MCF 10A (cell line): ENCODE measurements at regions not wholly inside any gene's neighbourhood (a gene's known extent, or its start where the extent isn't known, plus 50 kb on each side); places are given as distances from the start of the nearest gene placed in this dataset.

Experiments used
- BruUV-seq: library from RNA; stranded (reverse); fragments of 400-500 nt; replicated peaks from 2 replicates; lab custom pipeline; 2021; lab: Mats Ljungman, UMichigan
- CTCF ChIA-PET: fragments of 300-600 bp; sonication (Branson Sonifier 250); formaldehyde crosslinking; extraction: SDS; loops from one replicate; lab custom pipeline; 2021; ENCODE audit warnings: antibody characterized with exemption, inconsistent platforms; lab: Yijun Ruan, JAX
- POLR2A ChIA-PET: fragments of 300-600, 350-650 bp; sonication (Branson Sonifier 250); formaldehyde crosslinking; extraction: SDS; loops from one replicate; lab custom pipeline; 2020; ENCODE audit warnings: antibody characterized with exemption, inconsistent platforms; lab: Yijun Ruan, JAX
- DNase-seq: peaks from one replicate; pipeline ENCODE4 v3.0.0-alpha.2; 2018; ENCODE audit not compliant: unreplicated experiment
- H3K27ac Mint-ChIP-seq: one replicate; pipeline ENCODE4 v1.8.0; 2022; ENCODE audit warnings: mild to moderate bottlenecking, low read depth, mixed read lengths; ENCODE audit not compliant: unreplicated experiment
- H3K27me3 Mint-ChIP-seq: one replicate; pipeline ENCODE4 v1.8.0; 2022; ENCODE audit warnings: mixed read lengths; ENCODE audit not compliant: insufficient read depth, unreplicated experiment
- H3K36me3 Mint-ChIP-seq: one replicate; pipeline ENCODE4 v1.8.0; 2022; ENCODE audit warnings: mild to moderate bottlenecking, moderate library complexity, mixed read lengths; ENCODE audit not compliant: insufficient read depth, unreplicated experiment
- H3K4me1 Mint-ChIP-seq: one replicate; pipeline ENCODE4 v1.8.0; 2022; ENCODE audit warnings: mixed read lengths; ENCODE audit not compliant: insufficient read depth, unreplicated experiment
- H3K4me3 Mint-ChIP-seq: one replicate; pipeline ENCODE4 v1.8.0; 2022; ENCODE audit warnings: mild to moderate bottlenecking, moderate library complexity, mixed read lengths; ENCODE audit not compliant: unreplicated experiment
- H3K9me3 Mint-ChIP-seq: one replicate; pipeline ENCODE4 v1.8.0; 2022; ENCODE audit warnings: mixed read lengths; ENCODE audit not compliant: unreplicated experiment
- intact Hi-C: fragments of 100-400 bp; cut with micrococcal nuclease; formaldehyde crosslinking; loops from 2 replicates; pipeline ENCODE4 v1.14.1; 2022
- TF ChIP-seq, protein P1 (sequence below): fragments of 200-600 bp; IDR thresholded peaks from one replicate; pipeline ENCODE4 v1.8.0; 2022; ENCODE audit warnings: antibody characterized with exemption, mild to moderate bottlenecking; ENCODE audit not compliant: unreplicated experiment

DNA sequence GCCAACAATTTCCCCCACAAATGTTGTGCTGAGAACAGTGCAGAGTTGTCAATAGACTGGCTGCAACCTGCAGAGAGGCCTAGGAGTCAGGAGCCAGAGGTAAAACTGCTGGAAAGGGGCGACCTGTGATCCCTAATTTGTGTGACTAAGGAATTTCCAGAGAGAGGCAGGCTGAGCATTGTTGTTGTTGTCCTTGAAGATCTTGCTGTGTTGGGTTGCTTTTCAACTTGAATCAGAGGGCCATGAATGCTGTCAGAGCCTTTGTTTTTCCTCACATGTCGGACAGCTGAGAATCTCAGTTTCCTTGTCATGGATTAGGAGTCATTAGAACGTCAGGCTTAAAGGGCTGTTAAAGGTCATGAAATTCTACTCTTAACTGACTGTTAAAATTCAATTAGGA, 134.6 kb upstream of the ASTN2 start:
- no peaks in the 10 kb centered on the region for H3K27me3 Mint-ChIP-seq
- BruUV-seq = no TSS peak
- no peak overlapping the region for H3K4me3 Mint-ChIP-seq
- no peaks in the 10 kb centered on the region for H3K36me3 Mint-ChIP-seq
- ChIA-PET CTCF (interaction anchor here (0.5 kb wide), 1 partner anchor 1736 kb away, joined by 3 read pairs; no protein-coding TSS in a partner anchor), POLR2A (no interaction called here)
- peaks cover 5% of the 10 kb centered on the region for H3K4me1 Mint-ChIP-seq
- no peak overlapping the region for H3K27ac Mint-ChIP-seq
- H3K9me3 Mint-ChIP-seq = peaks cover 27% of the 10 kb centered on the region
- intact Hi-C loops = no loop called here
- DNase-seq = no peak
- TF ChIP-seq, protein P1, sequence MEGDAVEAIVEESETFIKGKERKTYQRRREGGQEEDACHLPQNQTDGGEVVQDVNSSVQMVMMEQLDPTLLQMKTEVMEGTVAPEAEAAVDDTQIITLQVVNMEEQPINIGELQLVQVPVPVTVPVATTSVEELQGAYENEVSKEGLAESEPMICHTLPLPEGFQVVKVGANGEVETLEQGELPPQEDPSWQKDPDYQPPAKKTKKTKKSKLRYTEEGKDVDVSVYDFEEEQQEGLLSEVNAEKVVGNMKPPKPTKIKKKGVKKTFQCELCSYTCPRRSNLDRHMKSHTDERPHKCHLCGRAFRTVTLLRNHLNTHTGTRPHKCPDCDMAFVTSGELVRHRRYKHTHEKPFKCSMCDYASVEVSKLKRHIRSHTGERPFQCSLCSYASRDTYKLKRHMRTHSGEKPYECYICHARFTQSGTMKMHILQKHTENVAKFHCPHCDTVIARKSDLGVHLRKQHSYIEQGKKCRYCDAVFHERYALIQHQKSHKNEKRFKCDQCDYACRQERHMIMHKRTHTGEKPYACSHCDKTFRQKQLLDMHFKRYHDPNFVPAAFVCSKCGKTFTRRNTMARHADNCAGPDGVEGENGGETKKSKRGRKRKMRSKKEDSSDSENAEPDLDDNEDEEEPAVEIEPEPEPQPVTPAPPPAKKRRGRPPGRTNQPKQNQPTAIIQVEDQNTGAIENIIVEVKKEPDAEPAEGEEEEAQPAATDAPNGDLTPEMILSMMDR = no peak

- CTCF ChIA-PET = interaction anchor here (1.0 to 1.1 kb wide), 2 partner anchors 9 to 15 kb away, joined by 3 read pairs; no protein-coding TSS in a partner anchor
- TF ChIP-seq, protein P1 = no peak
- Mint-ChIP-seq H3K9me3 (peaks cover 24% of the 10 kb centered on the region), H3K27me3 (no peaks in the 10 kb centered on the region), H3K4me3 (no peak overlapping the region), H3K27ac (no peak overlapping the region), H3K36me3 (no peaks in the 10 kb centered on the region), H3K4me1 (peaks cover 5% of the 10 kb centered on the region)
- POLR2A ChIA-PET = no interaction called here
- no TSS peak for BruUV-seq
- DNase-seq = no peak
- intact Hi-C loops = no loop called here
Observed at GRCh38 chr9:117548556-117548955, 133.7 kb upstream of the ASTN2 start.

GRCh38 chr9:117547904-117548303, 133.0 kb upstream of the ASTN2 start:
- ChIA-PET CTCF (interaction anchor here (0.6 to 2.8 kb wide), 5 partner anchors 8 to 698 kb away, joined by 3 to 17 read pairs (median 3); no protein-coding TSS in a partner anchor), POLR2A (no interaction called here)
- H3K4me3 Mint-ChIP-seq = no peak overlapping the region
- BruUV-seq = no TSS peak
- peaks cover 5% of the 10 kb centered on the region for H3K4me1 Mint-ChIP-seq
- H3K27ac Mint-ChIP-seq = no peak overlapping the region
- H3K27me3 Mint-ChIP-seq = no peaks in the 10 kb centered on the region
- no peak for DNase-seq
- intact Hi-C loops = no loop called here
- peaks cover 17% of the 10 kb centered on the region for H3K9me3 Mint-ChIP-seq
- H3K36me3 Mint-ChIP-seq = no peaks in the 10 kb centered on the region
- TF ChIP-seq, protein P1 = no peak

- BruUV-seq = no TSS peak
- H3K4me3 Mint-ChIP-seq = peak overlapping the region; percentile 15
- DNase-seq = peak; percentile 20
Observed at GRCh38 chr9:117546894-117547678, 132.2 kb upstream of the ASTN2 start.

More at GRCh38 chr9:117546894-117547678, 132.2 kb upstream of the ASTN2 start:
- ChIA-PET CTCF (interaction anchor here (0.6 to 2.8 kb wide), 4 partner anchors 9 to 697 kb away, joined by 3 to 17 read pairs (median 4); no protein-coding TSS in a partner anchor), POLR2A (no interaction called here)
- Mint-ChIP-seq H3K9me3 (peaks cover 17% of the 10 kb centered on the region), H3K27me3 (no peaks in the 10 kb centered on the region), H3K27ac (no peak overlapping the region), H3K4me1 (peaks cover 5% of the 10 kb centered on the region), H3K36me3 (no peaks in the 10 kb centered on the region)
- TF ChIP-seq, protein P1 = no peak
- intact Hi-C loops = no loop called here
